ENCODE measurements at regions not wholly inside any gene's neighbourhood (a gene's known extent, or its start where the extent isn't known, plus 50 kb on each side); places are given as distances from the start of the nearest gene placed in this dataset.
A peak's percentile ranks its signal among the peaks of the same experiment; 100 is the strongest.

DNA sequence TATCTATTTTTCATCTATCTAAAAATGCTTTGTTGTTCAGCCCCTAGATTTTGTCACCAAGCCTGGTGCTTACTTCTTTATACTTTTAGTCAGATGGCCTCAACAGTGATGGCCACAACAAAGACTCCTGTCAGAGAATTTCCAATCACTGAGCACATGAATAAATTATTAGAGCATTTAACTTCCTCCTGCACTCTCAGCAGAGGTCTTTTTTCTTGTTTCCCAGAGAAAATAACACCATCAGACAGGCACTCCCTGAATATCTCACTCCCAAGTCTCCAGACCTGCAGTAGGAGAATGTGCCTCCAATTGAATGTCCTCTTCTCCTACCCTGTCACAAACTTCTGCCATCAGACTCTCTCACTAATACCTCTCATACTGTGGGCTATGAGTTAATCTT lies 616.0 kb upstream of the NR5A2 start:
- no peaks in the 10 kb centered on the region for H3K27me3 Mint-ChIP-seq (ENCODE audit: low read depth)
- TF ChIP-seq, protein P1, sequence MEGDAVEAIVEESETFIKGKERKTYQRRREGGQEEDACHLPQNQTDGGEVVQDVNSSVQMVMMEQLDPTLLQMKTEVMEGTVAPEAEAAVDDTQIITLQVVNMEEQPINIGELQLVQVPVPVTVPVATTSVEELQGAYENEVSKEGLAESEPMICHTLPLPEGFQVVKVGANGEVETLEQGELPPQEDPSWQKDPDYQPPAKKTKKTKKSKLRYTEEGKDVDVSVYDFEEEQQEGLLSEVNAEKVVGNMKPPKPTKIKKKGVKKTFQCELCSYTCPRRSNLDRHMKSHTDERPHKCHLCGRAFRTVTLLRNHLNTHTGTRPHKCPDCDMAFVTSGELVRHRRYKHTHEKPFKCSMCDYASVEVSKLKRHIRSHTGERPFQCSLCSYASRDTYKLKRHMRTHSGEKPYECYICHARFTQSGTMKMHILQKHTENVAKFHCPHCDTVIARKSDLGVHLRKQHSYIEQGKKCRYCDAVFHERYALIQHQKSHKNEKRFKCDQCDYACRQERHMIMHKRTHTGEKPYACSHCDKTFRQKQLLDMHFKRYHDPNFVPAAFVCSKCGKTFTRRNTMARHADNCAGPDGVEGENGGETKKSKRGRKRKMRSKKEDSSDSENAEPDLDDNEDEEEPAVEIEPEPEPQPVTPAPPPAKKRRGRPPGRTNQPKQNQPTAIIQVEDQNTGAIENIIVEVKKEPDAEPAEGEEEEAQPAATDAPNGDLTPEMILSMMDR (IDR thresholded peaks at IDR 0.05; ENCODE audit: unreplicated experiment in 3 of 3): no peak
- no peaks in the 10 kb centered on the region for H3K36me3 Mint-ChIP-seq (ENCODE audit: low read depth)
- H3K9me3 Mint-ChIP-seq: peaks cover 8% of the 10 kb centered on the region
- peak overlapping the region in 2 of 3 experiments; percentile 16 to 30 for H3K27ac Mint-ChIP-seq
- H3K4me3 Mint-ChIP-seq: no peak overlapping the region
- H3K4me1 Mint-ChIP-seq: no peaks in the 10 kb centered on the region

DNA sequence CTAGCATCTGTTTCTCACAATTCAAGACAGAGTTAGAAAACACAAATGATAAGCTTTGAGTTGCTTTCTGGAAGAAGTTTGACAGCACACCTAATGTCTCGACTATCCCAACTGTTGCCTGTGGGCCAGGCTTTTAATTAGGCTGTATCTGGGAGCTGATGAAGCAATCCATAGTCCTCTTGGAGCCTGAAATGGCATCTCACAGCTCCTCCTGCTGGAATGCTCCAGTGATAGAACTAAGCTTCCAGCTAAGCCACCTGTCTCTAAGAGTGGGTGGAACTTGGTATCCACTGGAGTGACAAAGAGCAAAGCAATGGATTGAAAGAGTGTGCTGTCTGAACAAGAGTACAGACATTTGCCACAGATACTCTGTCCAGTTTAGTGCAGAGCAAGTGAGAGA lies 605.3 kb upstream of the NR5A2 start:
- no peaks in the 10 kb centered on the region for H3K4me1 Mint-ChIP-seq
- TF ChIP-seq, protein P1 (IDR thresholded peaks at IDR 0.05; ENCODE audit: unreplicated experiment in 3 of 3): peak in 1 of 3 experiments; percentile 14

GRCh38 chr1:199447906-199448305 lies 579.6 kb upstream of the NR5A2 start:
- Mint-ChIP-seq H3K9me3 (peaks cover 35% of the 10 kb centered on the region), H3K27ac (no peak overlapping the region), H3K36me3 (ENCODE audit: low read depth) (peaks cover 4% of the 10 kb centered on the region), H3K27me3 (ENCODE audit: low read depth) (no peaks in the 10 kb centered on the region), H3K4me1 (peaks cover 5% of the 10 kb centered on the region), H3K4me3 (no peak overlapping the region)
- TF ChIP-seq, protein P1 (IDR thresholded peaks at IDR 0.05; ENCODE audit: unreplicated experiment in 3 of 3): no peak

More for the DNA sequence above, 605.3 kb upstream of the NR5A2 start:
- Mint-ChIP-seq H3K36me3 (ENCODE audit: low read depth) (peaks cover 7% of the 10 kb centered on the region), H3K4me3 (no peak overlapping the region), H3K27ac (no peak overlapping the region), H3K9me3 (peaks cover 26% of the 10 kb centered on the region), H3K27me3 (ENCODE audit: low read depth) (no peaks in the 10 kb centered on the region)

GRCh38 chr1:199448646-199449045 lies 578.9 kb upstream of the NR5A2 start:
- Mint-ChIP-seq H3K4me3 (no peak overlapping the region), H3K4me1 (peaks cover 5% of the 10 kb centered on the region), H3K27me3 (ENCODE audit: low read depth) (no peaks in the 10 kb centered on the region), H3K9me3 (peaks cover 30% of the 10 kb centered on the region), H3K36me3 (ENCODE audit: low read depth) (peaks cover 4% of the 10 kb centered on the region), H3K27ac (peak overlapping the region; percentile 27 to 89 (median 74))
- TF ChIP-seq, protein P1 (IDR thresholded peaks at IDR 0.05; ENCODE audit: unreplicated experiment in 3 of 3): no peak

GRCh38 chr1:199449221-199449620 lies 578.3 kb upstream of the NR5A2 start:
- TF ChIP-seq, protein P1 (IDR thresholded peaks at IDR 0.05; ENCODE audit: unreplicated experiment in 3 of 3): no peak

DNA sequence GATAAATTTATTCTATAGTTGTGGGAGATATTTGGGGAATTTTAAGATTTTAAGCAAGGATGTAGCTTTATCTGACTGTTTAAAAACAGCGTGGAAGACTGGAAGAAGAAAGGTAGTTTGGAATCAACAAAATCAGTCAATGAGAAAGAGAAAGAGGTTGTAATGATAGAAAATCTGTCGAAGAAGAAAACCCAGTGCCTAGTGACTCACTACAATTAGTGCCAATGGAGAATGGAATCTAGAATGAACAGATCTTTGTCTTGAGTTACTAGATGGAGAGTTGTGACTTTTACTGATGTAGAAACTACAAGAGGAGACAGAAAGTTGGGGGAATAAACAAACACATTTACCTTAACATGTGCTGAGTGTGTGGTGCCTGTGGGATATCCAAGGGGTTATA lies 577.8 kb upstream of the NR5A2 start:
- peaks cover 4% of the 10 kb centered on the region for H3K36me3 Mint-ChIP-seq (ENCODE audit: low read depth)
- no peaks in the 10 kb centered on the region for H3K27me3 Mint-ChIP-seq (ENCODE audit: low read depth)
- peaks cover 5% of the 10 kb centered on the region for H3K4me1 Mint-ChIP-seq
- peak overlapping the region in 2 of 3 experiments; percentile 74 to 89 for H3K27ac Mint-ChIP-seq
- no peak overlapping the region for H3K4me3 Mint-ChIP-seq
- TF ChIP-seq, protein P1 (IDR thresholded peaks at IDR 0.05; ENCODE audit: unreplicated experiment in 3 of 3): no peak
- peaks cover 26% of the 10 kb centered on the region for H3K9me3 Mint-ChIP-seq

More at GRCh38 chr1:199449221-199449620, 578.3 kb upstream of the NR5A2 start:
- H3K27ac Mint-ChIP-seq: peak overlapping the region; percentile 27 to 89 (median 74)
- H3K4me3 Mint-ChIP-seq: no peak overlapping the region
- peaks cover 4% of the 10 kb centered on the region for H3K36me3 Mint-ChIP-seq (ENCODE audit: low read depth)
- no peaks in the 10 kb centered on the region for H3K27me3 Mint-ChIP-seq (ENCODE audit: low read depth)
- peaks cover 30% of the 10 kb centered on the region for H3K9me3 Mint-ChIP-seq
- peaks cover 5% of the 10 kb centered on the region for H3K4me1 Mint-ChIP-seq
